GM21360 (cell line): ENCODE measurements at regions not wholly inside any gene's neighbourhood (a gene's known extent, or its start where the extent isn't known, plus 50 kb on each side); places are given as distances from the start of the nearest gene placed in this dataset.

Source experiments
- ATAC-seq: cut with Tn5 transposase; IDR thresholded peaks from one replicate; pipeline ENCODE4 v1.9.1; 2021; ENCODE audit warnings: mild to moderate bottlenecking, moderate library complexity; ENCODE audit not compliant: unreplicated experiment

DNA sequence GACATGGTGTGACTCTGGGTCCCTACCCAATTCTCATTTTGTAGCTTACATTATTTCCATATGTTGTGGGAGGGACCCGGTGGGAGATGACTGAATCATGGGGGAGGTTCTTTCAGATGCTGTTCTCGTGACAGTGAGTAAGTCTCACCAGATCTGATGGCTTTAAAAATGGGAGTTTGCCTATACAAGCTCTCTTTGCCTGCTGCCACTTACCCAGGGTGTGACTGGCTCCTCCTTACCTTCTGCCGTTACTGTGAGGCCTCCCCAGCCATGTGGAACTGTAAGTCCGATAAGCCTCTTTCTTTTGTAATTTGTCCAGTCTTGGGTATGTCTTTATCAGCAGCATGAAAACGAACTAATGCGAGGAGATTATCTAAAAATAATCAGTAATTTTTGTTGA, 1683.2 kb upstream of the SLC39A10 start:
- ATAC-seq = no peak

DNA sequence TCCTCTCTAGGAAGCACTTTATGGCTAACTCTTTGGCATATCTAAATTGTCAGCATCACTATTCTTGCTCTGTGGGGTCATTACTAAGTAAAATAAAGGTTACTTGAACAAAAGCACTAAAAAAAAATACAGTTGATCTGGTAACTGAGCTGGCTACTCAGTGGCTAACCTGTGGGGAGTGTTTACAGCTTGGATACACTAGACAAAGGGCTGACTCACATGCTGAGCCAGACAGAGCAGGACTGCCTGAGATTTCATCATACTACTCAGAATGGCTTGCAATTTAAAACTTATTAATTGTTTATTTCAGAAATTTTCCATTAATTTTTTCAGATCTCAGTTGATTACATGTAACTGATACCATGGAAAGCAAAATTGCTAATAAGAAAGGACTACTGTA, 1690.4 kb upstream of the SLC39A10 start:
- ATAC-seq = no peak

DNA sequence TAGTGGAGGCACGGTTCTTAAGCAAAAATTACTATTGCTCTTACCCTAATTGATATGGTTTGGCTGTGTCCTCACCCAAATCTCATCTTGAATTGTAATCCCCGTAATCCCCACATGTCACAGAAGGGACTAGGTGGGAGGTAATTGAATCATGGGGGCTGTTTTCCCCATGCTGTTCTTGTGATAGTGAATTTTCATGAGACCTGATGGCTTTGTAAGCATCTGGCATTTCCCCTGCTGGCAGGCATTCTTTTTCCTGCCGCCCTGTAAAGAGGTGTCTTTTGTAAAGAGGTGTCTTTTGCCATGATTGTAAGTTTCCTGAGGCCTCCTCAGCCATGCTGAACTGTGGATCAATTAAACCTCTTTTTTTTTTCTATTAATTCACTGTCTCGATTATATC, 1691.8 kb upstream of the SLC39A10 start:
- no peak for ATAC-seq

DNA sequence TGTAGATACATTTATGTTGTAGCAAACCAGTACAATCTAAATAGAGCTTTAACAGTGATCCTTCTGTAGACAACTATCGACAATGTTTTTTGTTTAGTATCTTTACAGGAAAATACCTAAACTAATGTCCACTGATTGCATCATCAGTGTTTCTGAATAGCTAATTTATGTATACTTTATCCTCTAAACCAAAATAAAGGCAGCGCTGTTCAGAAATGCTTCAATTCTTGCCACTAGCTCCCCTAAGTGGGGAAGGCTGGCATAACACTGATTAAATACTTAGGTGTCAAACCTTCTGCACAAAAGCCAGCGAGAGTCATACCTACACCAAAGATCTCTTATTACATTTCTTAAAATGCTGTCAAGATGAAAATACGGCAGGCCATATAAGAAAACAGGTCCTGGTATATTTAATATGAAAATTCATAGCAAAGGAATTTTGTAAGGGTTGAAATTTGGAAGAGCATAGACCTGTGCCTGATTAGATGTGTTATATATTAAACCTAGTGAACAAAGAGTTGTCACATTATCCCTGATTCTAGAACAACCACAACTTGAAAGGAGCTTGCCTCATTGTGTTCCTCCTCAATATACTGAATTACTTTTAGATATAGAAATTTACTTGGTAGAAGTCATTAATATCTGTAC, 1693.4 kb upstream of the SLC39A10 start:
- ATAC-seq = peak; percentile 86

DNA sequence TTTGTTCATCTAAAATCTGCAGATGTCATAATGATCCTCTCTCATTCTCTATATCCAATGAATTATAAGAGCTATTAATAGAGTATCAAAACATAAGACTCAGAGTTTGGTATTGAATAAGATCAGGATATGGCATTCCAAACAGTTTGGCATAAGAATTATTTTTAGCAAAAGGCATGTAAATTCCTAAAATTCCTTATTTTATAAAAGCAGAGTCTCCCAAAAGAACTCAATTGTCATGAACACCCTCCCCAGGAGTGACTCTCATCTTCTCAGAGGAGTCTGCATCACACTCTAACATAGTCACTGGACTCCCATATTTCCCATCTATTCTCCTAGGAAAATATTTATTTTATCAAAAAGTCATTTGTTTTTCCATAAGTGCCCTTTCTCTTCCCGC, 1710.2 kb upstream of the SLC39A10 start:
- no peak for ATAC-seq

DNA sequence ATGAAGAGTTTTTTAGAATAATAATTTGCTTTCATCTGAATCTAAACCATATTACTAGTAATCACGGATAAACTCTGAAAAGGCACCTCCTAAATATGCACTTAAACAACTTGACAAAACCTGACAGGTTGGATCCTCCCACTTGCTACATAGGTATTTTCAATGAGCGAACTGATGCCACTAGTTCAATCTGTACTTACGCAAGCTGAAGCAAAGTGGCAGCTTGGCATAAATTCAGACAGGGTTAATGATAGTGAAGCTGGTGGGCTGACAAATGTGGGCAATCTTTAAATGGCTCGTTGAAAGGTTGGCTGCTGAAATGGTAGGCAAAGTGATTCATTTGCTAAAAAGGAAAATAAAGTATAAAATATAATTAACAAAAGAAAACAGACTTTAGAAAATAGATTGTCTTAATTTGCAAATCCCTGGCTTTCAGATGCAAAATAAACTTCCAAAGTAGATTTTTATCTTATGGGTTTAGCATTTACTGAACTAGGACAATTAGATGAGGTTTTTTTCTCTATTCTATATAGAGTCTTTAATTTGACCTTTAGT, 1713.5 kb upstream of the SLC39A10 start:
- ATAC-seq = no peak

DNA sequence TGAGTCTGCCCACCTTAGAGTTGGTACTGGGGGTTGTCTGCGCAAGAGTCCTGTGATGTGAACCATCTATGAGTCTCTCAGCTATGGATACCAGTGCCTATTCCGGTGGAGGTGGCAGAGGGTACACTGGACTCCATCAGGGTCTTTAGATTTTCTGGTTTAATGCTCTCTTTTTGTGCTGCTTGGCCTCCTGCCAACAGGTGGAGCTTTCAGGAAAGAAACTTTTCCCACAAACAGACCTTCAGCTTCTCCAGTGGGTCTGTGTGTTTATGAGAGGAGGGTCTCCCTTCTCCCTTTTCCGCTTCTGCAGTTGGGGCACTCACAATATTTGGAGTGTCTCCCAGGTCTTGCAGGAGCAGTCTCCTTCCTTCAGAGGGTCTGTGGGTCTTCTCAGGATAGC, 1721.9 kb upstream of the SLC39A10 start:
- ATAC-seq = no peak

DNA sequence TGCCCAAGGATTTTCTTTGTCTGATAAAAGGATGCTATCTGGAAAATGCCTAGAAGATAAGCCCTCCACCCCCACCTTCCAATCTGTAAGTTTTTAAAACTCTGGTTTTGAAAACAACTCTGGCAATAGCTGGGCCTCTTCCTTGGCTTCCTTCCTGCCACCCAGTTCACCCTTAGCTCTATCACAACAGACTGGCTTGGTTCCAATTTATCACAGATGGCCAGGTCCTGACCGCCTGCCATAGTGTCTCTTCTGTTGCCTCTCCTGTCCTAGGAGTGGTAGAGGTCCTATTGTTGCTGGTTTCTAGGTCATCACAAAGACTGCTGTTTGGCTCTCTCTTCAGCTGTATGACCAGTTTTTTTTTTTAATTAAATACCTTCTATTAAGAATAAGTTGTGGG, 1727.9 kb upstream of the SLC39A10 start:
- ATAC-seq = no peak

DNA sequence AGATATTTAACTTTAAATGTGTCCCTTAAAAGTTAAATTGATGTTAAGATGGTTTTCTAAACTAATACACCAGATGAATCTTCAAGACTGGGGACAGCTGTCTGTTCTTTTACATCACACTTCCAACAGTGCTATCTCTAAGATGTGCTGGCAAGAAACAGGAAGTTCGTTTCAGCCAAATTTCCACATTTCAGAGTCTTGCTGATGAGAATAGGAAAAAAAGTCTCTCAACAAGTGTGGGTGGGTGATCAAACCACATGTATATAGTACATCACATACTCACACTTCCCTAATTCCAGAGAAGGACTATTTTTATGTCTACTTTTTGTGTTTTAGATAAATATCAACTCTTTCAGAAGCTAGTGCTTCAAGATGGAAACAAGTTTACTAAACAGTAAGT, 1712.8 kb upstream of the TMEFF2 start:
- ATAC-seq = no peak

DNA sequence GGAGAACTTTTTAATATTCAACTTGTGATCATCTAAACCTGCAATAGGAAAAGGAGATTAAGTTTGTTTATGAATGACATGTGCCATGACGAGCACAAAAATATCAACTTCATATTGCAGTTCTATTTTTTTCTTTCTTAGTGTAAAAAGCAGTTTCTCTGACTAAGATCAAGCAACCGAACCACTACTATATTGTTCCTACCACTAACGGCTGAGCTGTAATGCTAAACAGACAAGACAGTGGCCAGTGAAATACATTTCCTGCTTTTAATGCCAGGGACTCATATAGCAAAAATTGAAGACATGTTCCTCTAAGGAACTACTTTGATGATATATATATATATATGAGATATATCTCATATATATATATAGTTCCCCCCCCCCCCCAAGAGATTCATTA, 1705.6 kb upstream of the TMEFF2 start:
- no peak for ATAC-seq

DNA sequence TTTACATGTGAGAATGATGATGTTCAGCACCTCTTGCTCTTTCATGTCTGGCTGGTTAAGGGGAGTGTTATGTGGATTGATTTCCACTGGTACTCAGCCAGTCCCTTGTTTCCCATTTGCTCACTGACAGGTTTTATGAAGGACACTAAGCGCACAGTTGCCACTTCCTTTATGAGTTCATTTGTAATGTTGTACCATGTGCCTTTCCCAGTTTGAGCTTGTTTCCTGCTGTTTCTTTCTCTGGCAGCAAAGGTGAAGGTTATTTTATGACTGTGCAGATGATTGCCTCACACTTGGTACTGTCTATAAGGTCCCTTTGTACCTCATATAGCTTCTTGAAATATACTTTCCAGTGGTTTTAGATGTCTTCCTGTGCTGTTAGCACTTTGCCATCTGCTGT, 1700.5 kb upstream of the TMEFF2 start:
- ATAC-seq = no peak

DNA sequence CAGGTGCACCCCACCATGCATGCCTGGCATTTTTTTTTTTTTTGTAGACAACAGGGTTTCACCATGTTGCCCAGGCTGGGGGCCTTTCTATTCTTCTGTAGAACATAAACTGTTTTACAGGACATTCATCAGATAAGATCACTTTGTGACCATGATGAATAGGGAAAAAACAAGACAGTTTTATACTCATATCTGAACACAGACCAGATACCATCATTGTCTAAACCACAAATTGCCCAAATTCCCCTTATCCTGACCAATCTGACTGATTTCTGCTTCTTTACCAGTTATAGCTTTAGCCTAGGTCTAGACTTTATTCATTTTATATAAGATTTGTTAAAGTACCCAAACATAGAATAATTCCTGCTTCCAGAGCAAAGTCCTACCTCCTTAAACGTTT, 1699.3 kb upstream of the TMEFF2 start:
- no peak for ATAC-seq

DNA sequence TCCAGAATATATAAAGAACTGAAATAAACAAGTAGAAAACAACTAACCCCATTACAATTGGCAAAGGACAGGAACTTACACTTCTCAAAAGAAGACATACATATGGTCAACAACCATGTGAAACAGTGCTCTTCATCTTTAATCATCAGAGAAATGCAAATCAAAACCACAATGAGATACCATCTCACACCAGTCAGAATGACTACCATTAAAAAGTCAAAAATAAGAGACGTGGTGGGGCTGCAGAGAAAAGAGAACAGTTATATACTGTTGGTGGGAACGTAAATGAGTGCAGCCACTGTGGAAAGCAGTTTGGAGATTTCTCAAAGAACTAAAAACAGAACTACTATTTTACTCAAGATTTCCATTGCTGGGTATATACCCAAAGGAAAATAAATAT, 1696.3 kb upstream of the TMEFF2 start:
- peak; percentile 68 for ATAC-seq

DNA sequence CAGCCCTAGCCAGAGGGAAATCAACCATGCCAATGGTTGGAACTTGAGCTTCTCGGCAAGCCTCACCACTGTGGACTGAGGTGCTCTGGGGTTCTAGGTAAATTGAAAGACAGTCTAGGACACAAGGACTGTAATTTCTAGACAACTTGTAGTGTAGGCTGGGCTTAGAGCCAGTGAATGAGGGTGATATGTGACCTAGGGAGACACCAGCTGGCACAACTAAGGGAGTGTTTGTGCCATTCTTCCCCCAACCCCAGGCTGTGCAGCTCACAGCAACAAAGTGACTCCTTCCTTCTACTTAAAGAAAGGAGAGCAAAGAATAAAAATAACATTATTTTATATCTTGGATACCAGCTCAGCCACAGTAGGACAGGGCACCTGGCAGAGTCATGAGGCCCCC, 1690.7 kb upstream of the TMEFF2 start:
- ATAC-seq = no peak

DNA sequence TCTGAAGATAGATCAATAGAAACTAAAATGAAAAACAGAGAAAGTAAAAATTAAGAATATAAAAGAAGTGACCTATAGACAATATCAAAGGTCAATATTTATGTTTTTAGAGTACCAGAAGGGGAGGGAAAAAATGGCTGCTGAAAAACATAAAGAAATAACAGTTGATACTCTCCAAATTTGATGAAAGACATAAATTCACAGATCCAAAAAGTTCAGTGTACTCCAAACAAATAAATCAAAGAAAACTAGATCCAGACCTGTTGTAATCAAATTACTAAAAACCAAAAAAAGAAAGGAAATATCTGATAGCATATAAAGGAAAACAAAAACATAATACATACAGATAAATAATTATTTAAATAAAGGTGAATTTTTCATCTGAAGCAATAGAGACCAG, 1689.1 kb upstream of the TMEFF2 start:
- ATAC-seq = no peak

DNA sequence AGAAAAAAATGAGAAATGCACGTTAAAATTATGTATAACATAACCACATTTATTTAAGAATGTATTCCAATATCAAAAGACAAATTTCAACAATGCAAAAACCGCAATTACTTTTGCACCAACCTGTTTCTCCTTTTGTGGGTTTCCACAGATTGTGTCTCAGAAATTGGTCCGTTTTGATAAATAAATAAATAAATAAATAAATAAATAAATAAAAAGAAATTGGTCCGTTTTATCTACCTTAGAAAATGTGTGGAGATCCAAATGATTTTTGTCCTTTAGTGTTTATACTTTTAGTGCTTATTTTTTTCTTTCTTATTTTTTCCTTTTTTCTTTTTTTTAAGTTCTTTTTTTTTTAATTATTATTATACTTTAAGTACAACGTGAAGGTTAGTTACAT, 1682.2 kb upstream of the TMEFF2 start:
- no peak for ATAC-seq

DNA sequence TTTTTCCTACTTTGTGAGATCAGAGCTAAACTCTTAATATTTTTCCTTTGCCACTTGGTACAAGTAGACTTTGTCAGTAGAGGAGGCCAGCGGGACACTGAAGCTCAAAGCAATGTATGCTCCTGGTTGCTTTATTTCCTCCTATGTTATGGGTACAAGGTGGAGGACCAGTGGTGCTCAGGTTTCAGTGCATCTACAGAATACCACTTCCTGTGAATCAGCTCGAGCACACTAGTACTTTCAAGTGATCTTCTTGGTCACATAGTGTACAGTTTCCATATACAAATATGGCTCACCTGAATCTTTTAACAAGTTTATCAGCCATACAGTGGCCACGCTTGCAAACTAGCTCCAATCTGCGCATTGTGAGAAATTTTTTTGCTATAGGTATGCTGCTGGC, 1674.8 kb upstream of the TMEFF2 start:
- ATAC-seq = no peak

DNA sequence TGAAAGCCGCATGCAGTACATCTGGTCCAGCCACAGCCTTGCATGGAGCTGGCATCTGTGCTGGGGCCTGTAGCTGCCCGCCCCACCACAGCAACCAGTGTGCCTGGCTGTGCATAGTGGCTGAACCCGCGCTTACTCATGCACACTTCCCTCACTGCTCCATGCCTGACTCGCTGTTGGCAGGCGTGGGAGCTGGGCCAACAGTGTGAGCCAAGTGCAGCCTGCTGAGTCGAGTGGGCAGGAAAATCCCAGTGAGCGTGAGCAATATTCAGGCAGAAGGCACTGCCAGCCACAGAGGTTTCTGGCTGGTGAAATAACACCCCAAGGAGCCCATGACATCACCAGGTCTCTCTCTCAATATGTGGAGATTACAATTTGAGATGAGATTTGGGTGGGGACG, 1674.1 kb upstream of the TMEFF2 start:
- ATAC-seq = no peak

DNA sequence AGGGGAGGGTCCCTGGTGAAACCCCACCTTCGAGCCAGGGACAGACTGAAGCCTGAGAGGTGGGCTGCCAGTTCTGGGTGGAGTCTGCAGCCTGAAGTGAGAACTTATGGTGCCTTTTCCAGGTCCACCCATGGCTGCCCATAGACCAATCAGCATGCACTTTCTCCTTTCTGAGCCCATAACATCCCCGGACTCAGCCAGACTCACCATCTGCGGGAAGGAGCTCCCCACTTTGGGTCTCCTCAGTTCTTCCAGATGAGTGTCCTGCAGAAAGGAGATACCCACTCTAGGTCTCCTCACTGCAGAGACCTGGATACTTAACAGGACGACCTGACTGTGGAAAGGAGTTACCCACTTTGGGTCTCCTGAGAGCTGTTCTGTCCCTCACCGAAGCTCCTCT, 1673.4 kb upstream of the TMEFF2 start:
- ATAC-seq = no peak

DNA sequence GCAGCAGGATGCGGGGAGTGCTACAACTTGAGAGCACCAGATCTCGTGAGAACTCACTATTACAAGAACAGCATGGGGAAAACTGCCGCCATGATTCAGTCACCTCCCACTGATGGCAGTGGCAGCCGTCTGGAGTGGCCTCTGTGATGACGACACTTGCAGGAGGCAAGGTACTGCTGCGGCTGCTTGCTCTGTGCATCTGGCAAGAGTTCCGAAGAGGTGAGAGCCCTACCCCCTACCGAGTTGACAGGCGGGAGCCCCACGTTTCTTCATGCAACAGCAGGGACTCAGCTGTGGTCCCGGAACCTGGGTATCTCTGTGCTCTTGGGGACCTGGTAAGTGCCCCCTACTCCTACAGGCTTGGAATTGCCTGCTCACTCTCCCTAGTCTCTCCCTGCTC, 1672.7 kb upstream of the TMEFF2 start:
- no peak for ATAC-seq

DNA sequence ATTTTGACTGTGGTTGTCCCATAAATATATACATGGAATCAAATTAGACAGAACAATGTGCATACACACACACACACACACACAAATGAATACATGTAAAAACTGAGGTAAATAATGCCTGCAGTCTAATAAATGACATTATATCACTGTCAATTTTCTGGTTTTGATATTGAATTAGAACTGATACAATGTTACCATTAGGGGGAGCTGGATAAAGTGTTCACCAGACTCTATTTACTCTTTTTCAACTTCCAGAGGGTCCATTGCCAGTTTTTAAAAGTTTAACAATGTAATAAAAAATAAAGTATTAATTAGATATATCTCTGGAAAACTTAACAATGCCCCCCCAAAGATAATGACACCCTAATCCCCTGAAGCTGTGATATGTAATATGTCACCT, 1666.8 kb upstream of the TMEFF2 start:
- no peak for ATAC-seq

DNA sequence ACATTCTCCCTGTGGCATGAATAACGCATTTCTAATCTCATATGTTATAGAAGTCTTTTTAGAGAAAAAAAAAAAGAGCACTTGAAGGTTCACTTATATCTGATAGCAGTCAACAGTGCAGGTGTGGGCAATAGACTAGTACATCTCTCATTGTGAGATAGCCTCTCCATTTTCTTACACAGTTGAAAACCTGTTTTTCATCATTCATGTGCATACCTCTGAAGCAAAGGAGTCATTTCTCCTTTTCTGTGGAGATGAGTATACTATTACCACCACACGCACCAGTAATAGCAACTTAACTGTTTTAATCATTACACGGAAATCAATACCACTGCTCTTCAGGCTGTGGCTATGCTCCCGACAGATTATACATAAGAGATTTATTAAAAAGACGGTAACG, 1653.3 kb upstream of the TMEFF2 start:
- no peak for ATAC-seq

DNA sequence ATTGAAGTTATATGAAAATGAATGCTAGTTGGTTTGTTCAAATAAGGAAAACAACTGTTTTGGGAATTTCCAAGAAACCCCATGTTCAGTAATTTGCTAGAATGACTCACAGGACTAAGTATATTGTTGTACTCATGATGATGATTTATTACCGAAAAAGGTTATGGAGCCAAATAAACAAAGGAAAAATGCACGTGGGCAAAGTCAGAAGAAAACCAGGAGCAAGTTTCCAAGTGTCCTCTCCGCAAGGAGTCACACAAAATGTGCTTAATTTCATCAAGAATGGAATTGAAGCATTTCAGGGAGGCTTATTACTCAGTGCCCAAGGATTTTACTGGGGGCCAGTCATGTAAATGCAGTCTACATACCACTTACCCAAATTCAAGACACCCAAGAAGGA, 1652.4 kb upstream of the TMEFF2 start:
- no peak for ATAC-seq
